ENCODE measurements at regions not wholly inside any gene's neighbourhood (a gene's known extent, or its start where the extent isn't known, plus 50 kb on each side); places are given as distances from the start of the nearest gene placed in this dataset.

GRCh38 chr5:9789777-9790176, 159.6 kb upstream of the TAS2R1 start:
- no peaks in the 10 kb centered on the region for H3K23me2 ChIP-seq (ENCODE audit: low read depth, low read length)
- no peak overlapping the region for H3K18ac ChIP-seq (ENCODE audit: extremely low read depth, low read length)
- FAIRE-seq (no peak), DNase-seq (ENCODE audit: low read depth in 1 of 2, low spot score in 2 of 2) (no peak)
- H2BK5ac ChIP-seq (ENCODE audit: low read depth, low read length): no peak overlapping the region
- H3K14ac ChIP-seq (ENCODE audit: insufficient read length): no peak overlapping the region
- H4K91ac ChIP-seq (replicated peaks; ENCODE audit: insufficient read length, low read length): no peak overlapping the region
- no peaks in the 10 kb centered on the region for H3K9me3 ChIP-seq (ENCODE audit: insufficient read depth in 2 of 2, low read depth in 1 of 2, low read length in 1 of 2)
- no peak overlapping the region for H2BK120ac ChIP-seq (replicated peaks; ENCODE audit: low read depth, low read length)
- H2BK20ac ChIP-seq (ENCODE audit: low read length): no peak overlapping the region
- no peak overlapping the region for H2BK12ac ChIP-seq (ENCODE audit: low read depth, low read length)
- CTCF ChIA-PET (ENCODE audit: partially characterized antibody): interaction anchor here (1.1 kb wide), 1 partner anchor 241 kb away, joined by 3 read pairs; no protein-coding TSS in a partner anchor
- no peak overlapping the region for H3K27ac ChIP-seq (ENCODE audit: low read depth, low read length)
- WGBS, 2 experiments (ENCODE audit: extremely low coverage in 1 of 2, insufficient coverage in 1 of 2, insufficient read length in 1 of 2, insufficient replicate concordance in 2 of 2, low coverage in 1 of 2, low lambda C conversion rate in 2 of 2, missing lambda C conversion rate in 1 of 2): 100% methylated on average over 1 of the region's 1 CpG; no CpG with 5 or more reads in 1 of the 2 experiments
- H3K9ac ChIP-seq (replicated peaks in 1 of 4; ENCODE audit: extremely low read depth in 1 of 4, low read depth in 3 of 4, low read length in 3 of 4): no peak overlapping the region
- H2AK5ac ChIP-seq (ENCODE audit: low read depth, low read length): no peak overlapping the region
- no peaks in the 10 kb centered on the region for H3K4me1 ChIP-seq (replicated peaks in 1 of 4; ENCODE audit: control insufficient read depth in 3 of 4, insufficient read depth in 4 of 4, low read length in 3 of 4)
- no peak overlapping the region for H2BK15ac ChIP-seq (ENCODE audit: low read length)
- H3K79me2 ChIP-seq (ENCODE audit: control insufficient read depth in 1 of 2, insufficient read depth in 2 of 2, low read length in 2 of 2): no peaks in the 10 kb centered on the region
- POLR2A ChIA-PET (ENCODE audit: partially characterized antibody): no interaction called here
- H4K8ac ChIP-seq (ENCODE audit: extremely low read depth, insufficient read depth, low read length): no peak overlapping the region
- no peak overlapping the region for H3K4me3 ChIP-seq (ENCODE audit: extremely low read depth in 1 of 4, insufficient read depth in 2 of 4, low read depth in 3 of 4, low read length in 4 of 4)
- H3K4me2 ChIP-seq (ENCODE audit: insufficient read depth in 1 of 2, low read depth in 2 of 2, low read length in 2 of 2): no peak overlapping the region
- H4K20me1 ChIP-seq (replicated peaks in 1 of 2; ENCODE audit: control insufficient read depth in 1 of 2, insufficient read depth in 2 of 2, low read length in 2 of 2): no peaks in the 10 kb centered on the region
- no peak overlapping the region for H4K5ac ChIP-seq (ENCODE audit: insufficient read length, low read depth, low read length)
- no peak overlapping the region for H3K4ac ChIP-seq (replicated peaks; ENCODE audit: insufficient read length, low read depth, low read length)
- H3K23ac ChIP-seq (ENCODE audit: insufficient read length): no peak overlapping the region
- no peaks in the 10 kb centered on the region for H3K27me3 ChIP-seq (replicated peaks in 1 of 4; ENCODE audit: control insufficient read depth in 3 of 4, extremely low read depth in 1 of 4, insufficient read depth in 3 of 4, low read length in 3 of 4)
- no peak overlapping the region for H3K56ac ChIP-seq (replicated peaks; ENCODE audit: insufficient read length, low read depth, low read length)
- H2AFZ ChIP-seq (ENCODE audit: low read length): no peak overlapping the region
- no peaks in the 10 kb centered on the region for H3K79me1 ChIP-seq (ENCODE audit: low read depth, low read length)
- H3K36me3 ChIP-seq (ENCODE audit: control insufficient read depth in 2 of 4, insufficient read depth in 4 of 4, low read length in 3 of 4): no peaks in the 10 kb centered on the region
- TF ChIP-seq SP1 (IDR thresholded peaks at IDR 0.05; ENCODE audit: low read depth, low read length) (no peak), KDM1A (IDR thresholded peaks at IDR 0.05; ENCODE audit: borderline replicate concordance, low read length) (no peak), PHF8 (conservative IDR thresholded peaks at IDR 0.05; ENCODE audit: low read depth, low read length) (no peak), SIN3A (conservative IDR thresholded peaks at IDR 0.05 in 1 of 2, IDR thresholded peaks at IDR 0.05 in 1 of 2; ENCODE audit: low read depth in 1 of 2, low read length in 2 of 2) (no peak), YY1 (IDR thresholded peaks at IDR 0.05; ENCODE audit: low read depth, low read length) (no peak), CTCF (IDR thresholded peaks at IDR 0.05; ENCODE audit: control extremely low read depth in 1 of 3, insufficient read depth in 1 of 3, low read depth in 1 of 3, low read length in 3 of 3) (no peak), TAF7 (optimal IDR thresholded peaks at IDR 0.05; ENCODE audit: borderline replicate concordance, low read depth, low read length) (no peak), EP300 (IDR thresholded peaks at IDR 0.05; ENCODE audit: borderline replicate concordance in 1 of 2, low read depth in 2 of 2, low read length in 2 of 2) (no peak), TEAD4 (IDR thresholded peaks at IDR 0.05; ENCODE audit: low read depth, low read length) (no peak), TBP (IDR thresholded peaks at IDR 0.05; ENCODE audit: low read depth, low read length) (no peak), GABPA (IDR thresholded peaks at IDR 0.05; ENCODE audit: borderline replicate concordance, insufficient read depth, low read length) (no peak), HDAC2 (IDR thresholded peaks at IDR 0.05; ENCODE audit: borderline replicate concordance in 1 of 2, low read depth in 2 of 2, low read length in 2 of 2) (no peak)
